ENCODE measurements at regions not wholly inside any gene's neighbourhood (a gene's known extent, or its start where the extent isn't known, plus 50 kb on each side); places are given as distances from the start of the nearest gene placed in this dataset.
"Not testable (repeated sequence)": the region's sequence is repeated elsewhere in the genome, so short reads cannot be mapped to it uniquely, and the experiment has no call there.

- peak; percentile 96 for DNase-seq
Observed at GRCh38 chr3:177359593-177360357, 162.5 kb upstream of the TBL1XR1 start.

GRCh38 chr3:177361081-177361938, 164.0 kb upstream of the TBL1XR1 start:
- DNase-seq = no peak

GRCh38 chr3:177362626-177363025, 165.3 kb upstream of the TBL1XR1 start:
- DNase-seq = no peak

GRCh38 chr3:177364236-177364635, 167.0 kb upstream of the TBL1XR1 start:
- no peak for DNase-seq

- not testable (repeated sequence) for DNase-seq
Observed at GRCh38 chr3:177365294-177365693, 168.0 kb upstream of the TBL1XR1 start.

- no peak for DNase-seq
Observed at GRCh38 chr3:177367788-177368187, 170.5 kb upstream of the TBL1XR1 start.

GRCh38 chr3:177370246-177370822, 173.1 kb upstream of the TBL1XR1 start:
- no peak for DNase-seq

GRCh38 chr3:177371146-177371545, 173.9 kb upstream of the TBL1XR1 start:
- no peak for DNase-seq

- no peak for DNase-seq
Observed at GRCh38 chr3:177371888-177372287, 174.6 kb upstream of the TBL1XR1 start.

GRCh38 chr3:177374323-177374722, 177.0 kb upstream of the TBL1XR1 start:
- no peak for DNase-seq

- DNase-seq = no peak
Observed at GRCh38 chr3:177375316-177375715, 178.0 kb upstream of the TBL1XR1 start.

- no peak for DNase-seq
Observed at GRCh38 chr3:177377166-177377565, 179.9 kb upstream of the TBL1XR1 start.

- DNase-seq = no peak
Observed at GRCh38 chr3:177378168-177378567, 180.9 kb upstream of the TBL1XR1 start.

GRCh38 chr3:177379045-177379444, 181.8 kb upstream of the TBL1XR1 start:
- DNase-seq = no peak

GRCh38 chr3:177381070-177381469, 183.8 kb upstream of the TBL1XR1 start:
- DNase-seq = no peak

- no peak for DNase-seq
Observed at GRCh38 chr3:177382944-177383343, 185.7 kb upstream of the TBL1XR1 start.

GRCh38 chr3:177385186-177385585, 187.9 kb upstream of the TBL1XR1 start:
- no peak for DNase-seq

GRCh38 chr3:177385831-177386301, 188.6 kb upstream of the TBL1XR1 start:
- DNase-seq = no peak

- no peak for DNase-seq
Observed at GRCh38 chr3:177388209-177388608, 190.9 kb upstream of the TBL1XR1 start.

- DNase-seq = not testable (repeated sequence)
Observed at GRCh38 chr3:177394231-177395024, 197.1 kb upstream of the TBL1XR1 start.

- no peak for DNase-seq
Observed at GRCh38 chr3:177396733-177397132, 199.5 kb upstream of the TBL1XR1 start.

- DNase-seq = no peak
Observed at GRCh38 chr3:177401375-177401774, 204.1 kb upstream of the TBL1XR1 start.

GRCh38 chr3:177402533-177402932, 205.3 kb upstream of the TBL1XR1 start:
- DNase-seq = no peak
